ENCODE measurements at regions not wholly inside any gene's neighbourhood (a gene's known extent, or its start where the extent isn't known, plus 50 kb on each side); places are given as distances from the start of the nearest gene placed in this dataset.

DNA sequence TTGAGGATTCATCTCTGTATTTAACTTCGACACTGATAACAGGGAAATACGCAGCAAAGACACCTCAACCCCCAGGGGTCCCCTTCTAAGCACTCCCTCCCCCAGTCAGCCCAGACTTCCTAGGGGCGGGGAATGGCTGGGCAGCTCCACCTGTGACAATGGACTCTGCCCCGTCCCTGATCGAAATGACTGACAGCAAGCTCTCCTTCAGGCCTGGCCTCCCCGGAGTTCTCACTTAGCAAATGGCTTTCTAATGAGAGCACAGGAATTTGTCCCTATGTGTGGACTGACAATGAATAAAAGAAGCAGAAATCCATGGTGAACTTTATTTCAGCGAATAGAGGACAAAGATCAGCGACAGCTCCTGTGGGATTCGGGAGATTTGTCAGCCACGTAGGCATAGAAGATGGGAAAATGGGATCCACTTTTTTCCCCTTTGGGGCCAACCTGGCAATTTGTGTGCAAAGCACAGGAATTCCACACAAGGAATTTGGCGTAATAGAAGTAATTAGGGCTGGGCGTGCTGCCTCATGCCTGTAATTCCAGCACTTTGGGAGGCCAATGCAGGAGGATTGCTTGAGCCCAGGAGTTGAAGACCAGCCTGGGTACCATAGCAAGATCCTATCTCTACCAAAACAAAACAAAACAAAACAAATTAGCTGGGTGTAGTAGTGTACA is 63.8 kb downstream of the TNFAIP2 start:
- Histone ChIP-seq H3K4me3 (ENCODE audit: low read depth, low read length) (no peak overlapping the region), H3K36me3 (ENCODE audit: control insufficient read depth, insufficient read depth, low read length) (no peaks in the 10 kb centered on the region), H3K27me3 (ENCODE audit: control insufficient read depth, insufficient read depth, low read length) (peaks cover 7% of the 10 kb centered on the region)
- DNase-seq (ENCODE audit: low read depth), result no peak
- no peak for FAIRE-seq
- TF ChIP-seq, protein P1, sequence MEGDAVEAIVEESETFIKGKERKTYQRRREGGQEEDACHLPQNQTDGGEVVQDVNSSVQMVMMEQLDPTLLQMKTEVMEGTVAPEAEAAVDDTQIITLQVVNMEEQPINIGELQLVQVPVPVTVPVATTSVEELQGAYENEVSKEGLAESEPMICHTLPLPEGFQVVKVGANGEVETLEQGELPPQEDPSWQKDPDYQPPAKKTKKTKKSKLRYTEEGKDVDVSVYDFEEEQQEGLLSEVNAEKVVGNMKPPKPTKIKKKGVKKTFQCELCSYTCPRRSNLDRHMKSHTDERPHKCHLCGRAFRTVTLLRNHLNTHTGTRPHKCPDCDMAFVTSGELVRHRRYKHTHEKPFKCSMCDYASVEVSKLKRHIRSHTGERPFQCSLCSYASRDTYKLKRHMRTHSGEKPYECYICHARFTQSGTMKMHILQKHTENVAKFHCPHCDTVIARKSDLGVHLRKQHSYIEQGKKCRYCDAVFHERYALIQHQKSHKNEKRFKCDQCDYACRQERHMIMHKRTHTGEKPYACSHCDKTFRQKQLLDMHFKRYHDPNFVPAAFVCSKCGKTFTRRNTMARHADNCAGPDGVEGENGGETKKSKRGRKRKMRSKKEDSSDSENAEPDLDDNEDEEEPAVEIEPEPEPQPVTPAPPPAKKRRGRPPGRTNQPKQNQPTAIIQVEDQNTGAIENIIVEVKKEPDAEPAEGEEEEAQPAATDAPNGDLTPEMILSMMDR (IDR thresholded peaks at IDR 0.05; ENCODE audit: insufficient read depth, low read length, severe bottlenecking), result no peak

DNA sequence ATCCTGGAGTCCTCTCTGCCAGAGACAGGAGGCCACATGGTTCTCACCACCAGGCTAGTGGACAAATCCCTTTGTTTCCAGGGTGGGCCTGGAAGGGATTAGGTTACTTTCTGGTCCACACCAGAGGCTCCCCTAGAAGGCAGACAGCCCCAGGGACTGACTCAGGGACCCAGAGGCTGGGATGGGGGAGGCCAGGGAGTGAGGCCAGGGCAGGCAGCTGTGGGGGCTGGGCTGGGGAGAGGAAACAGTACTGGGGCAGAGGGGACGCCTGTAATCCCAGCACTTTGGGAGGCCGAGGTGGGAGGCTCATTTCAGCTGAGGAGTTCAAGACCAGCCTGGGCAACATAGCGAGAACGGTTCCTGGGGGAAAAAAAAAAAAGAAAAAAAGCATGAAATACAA is 64.7 kb downstream of the TNFAIP2 start:
- Histone ChIP-seq H3K4me3 (ENCODE audit: low read depth, low read length) (no peak overlapping the region), H3K36me3 (ENCODE audit: control insufficient read depth, insufficient read depth, low read length) (no peaks in the 10 kb centered on the region), H3K27me3 (ENCODE audit: control insufficient read depth, insufficient read depth, low read length) (peaks cover 7% of the 10 kb centered on the region)
- no peak for FAIRE-seq
- TF ChIP-seq, protein P1 (IDR thresholded peaks at IDR 0.05; ENCODE audit: insufficient read depth, low read length, severe bottlenecking), result no peak
- no peak for DNase-seq (ENCODE audit: low read depth)

DNA sequence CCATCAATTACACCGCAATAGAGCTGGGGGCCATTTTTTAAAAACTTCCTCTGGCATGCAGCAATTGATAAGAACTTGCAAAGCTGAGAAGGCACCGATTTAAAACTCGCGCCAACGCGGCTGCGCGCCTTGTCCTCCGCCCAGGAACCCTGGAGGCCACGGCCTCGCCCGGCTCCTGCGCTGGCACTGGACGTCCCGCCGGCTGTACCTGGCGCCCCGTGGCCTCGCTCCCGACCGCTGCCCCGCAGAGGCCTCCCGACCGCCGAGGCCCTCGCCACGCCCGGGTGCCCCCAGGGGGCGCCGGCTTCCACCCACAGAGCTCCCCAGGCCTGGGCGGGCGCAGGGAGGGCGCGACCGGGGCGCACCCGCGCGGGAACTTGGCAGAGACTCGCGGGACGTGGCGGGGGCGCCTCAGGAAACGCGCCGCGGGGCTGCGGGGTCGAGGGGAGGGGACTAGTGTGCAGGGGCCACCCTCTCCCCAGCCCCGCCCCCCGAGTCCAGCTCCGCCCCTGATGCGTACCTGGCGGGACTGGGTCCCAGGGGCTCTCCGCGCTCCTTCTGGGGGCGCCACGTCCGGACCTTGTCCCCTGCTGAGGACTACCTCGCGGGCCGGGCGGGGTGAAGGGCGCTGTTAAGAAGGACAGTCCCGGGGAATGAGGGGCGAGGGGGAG is 65.7 kb downstream of the TNFAIP2 start:
- H3K36me3 ChIP-seq (ENCODE audit: control insufficient read depth, insufficient read depth, low read length), result no peaks in the 10 kb centered on the region
- H3K27me3 ChIP-seq (ENCODE audit: control insufficient read depth, insufficient read depth, low read length), result peaks cover 7% of the 10 kb centered on the region
- peak overlapping the region; percentile 21 for H3K4me3 ChIP-seq (ENCODE audit: low read depth, low read length)
- DNase-seq (ENCODE audit: low read depth) (no peak), FAIRE-seq (no peak)
- TF ChIP-seq, protein P1 (IDR thresholded peaks at IDR 0.05; ENCODE audit: insufficient read depth, low read length, severe bottlenecking), result peak; percentile 11

DNA sequence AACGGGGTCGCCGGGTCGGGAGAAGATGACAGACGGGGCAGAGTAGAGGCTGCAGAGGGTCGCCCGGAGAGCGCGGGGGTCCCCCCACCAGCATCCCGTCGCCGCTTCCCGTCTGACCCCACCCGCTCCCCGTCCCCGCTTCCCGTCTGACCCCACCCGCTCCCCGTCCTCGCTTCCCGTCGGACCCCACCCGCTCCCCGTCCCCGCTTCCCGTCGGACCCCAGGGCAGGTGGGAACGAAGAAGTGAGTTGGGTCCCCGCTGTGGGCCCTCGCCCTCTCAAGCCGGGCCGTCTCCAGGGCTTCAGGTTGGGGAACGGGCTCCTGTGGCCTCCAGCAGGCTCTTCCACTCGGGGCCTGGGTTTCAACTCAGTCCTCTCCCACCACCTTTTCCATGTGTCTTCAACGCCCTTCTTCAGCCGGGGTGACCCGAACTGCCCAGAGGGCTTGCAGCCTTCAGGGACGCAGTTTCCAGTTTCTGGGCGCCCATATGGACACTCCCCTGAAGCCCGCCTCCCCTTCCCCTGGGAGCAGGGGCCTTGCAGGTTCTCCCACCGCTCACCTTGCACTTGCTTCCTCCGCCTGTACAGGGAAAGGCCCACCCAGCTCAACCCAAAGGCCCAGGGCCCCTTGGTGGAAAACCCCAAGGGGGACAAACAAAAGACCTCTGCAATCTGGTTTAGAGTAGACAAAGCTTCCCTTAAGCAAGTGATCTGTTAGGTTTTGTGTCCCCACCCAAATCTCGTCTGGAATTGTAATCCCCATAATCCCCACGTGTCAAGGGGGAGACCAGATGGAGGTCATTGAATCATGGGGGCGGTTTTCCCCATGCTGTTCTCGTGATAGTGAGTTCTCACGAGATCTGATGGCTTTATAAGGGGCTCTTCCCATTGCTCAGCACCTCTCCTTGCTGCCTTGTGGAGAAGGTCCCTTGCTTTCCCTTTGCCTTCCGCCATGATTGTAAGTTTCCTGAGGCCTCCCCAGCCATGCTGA is 66.5 kb downstream of the TNFAIP2 start:
- Histone ChIP-seq H3K36me3 (ENCODE audit: control insufficient read depth, insufficient read depth, low read length) (no peaks in the 10 kb centered on the region), H3K27me3 (ENCODE audit: control insufficient read depth, insufficient read depth, low read length) (peaks cover 7% of the 10 kb centered on the region), H3K4me3 (ENCODE audit: low read depth, low read length) (no peak overlapping the region)
- TF ChIP-seq, protein P1 (IDR thresholded peaks at IDR 0.05; ENCODE audit: insufficient read depth, low read length, severe bottlenecking), result no peak
- no peak for FAIRE-seq
- no peak for DNase-seq (ENCODE audit: low read depth)

DNA sequence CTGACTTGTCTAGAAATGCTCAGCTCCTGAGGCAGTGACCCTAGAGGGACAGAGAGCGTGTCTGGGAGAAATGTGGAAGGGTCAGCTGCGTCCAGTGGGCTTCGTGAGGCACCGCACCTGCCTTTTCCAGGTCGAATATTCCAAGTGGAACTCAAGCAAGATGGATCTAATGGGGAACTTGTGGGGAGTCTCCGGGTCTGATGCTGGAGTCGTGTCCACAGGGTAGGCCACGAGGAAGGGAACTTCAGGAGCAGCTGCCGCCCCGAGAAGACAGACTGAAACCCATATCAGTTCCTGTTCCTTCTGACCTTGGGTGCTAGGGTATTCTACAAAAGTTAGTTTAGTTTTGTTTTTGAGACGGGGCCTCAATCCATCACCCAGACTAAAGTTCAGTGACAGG is 67.5 kb downstream of the TNFAIP2 start:
- H3K36me3 ChIP-seq (ENCODE audit: control insufficient read depth, insufficient read depth, low read length), result no peaks in the 10 kb centered on the region
- peak; percentile 85 for FAIRE-seq
- no peak overlapping the region for H3K4me3 ChIP-seq (ENCODE audit: low read depth, low read length)
- TF ChIP-seq, protein P1 (IDR thresholded peaks at IDR 0.05; ENCODE audit: insufficient read depth, low read length, severe bottlenecking), result no peak
- no peak for DNase-seq (ENCODE audit: low read depth)
- H3K27me3 ChIP-seq (ENCODE audit: control insufficient read depth, insufficient read depth, low read length), result peaks cover 7% of the 10 kb centered on the region
